Endothelial cell (in vitro differentiated cells): ENCODE measurements at regions not wholly inside any gene's neighbourhood (a gene's known extent, or its start where the extent isn't known, plus 50 kb on each side); places are given as distances from the start of the nearest gene placed in this dataset.
A peak's percentile ranks its signal among the peaks of the same experiment; 100 is the strongest.

Source experiments
- DNase-seq: peaks from one replicate; pipeline ENCODE4 v3.0.0; 2021; ENCODE audit warnings: low spot score
- H3K27ac Mint-ChIP-seq: one replicate; pipeline ENCODE4 v1.8.0; 2021; ENCODE audit warnings: mixed read lengths, inconsistent platforms; ENCODE audit not compliant: unreplicated experiment
- H3K27me3 Mint-ChIP-seq: one replicate; pipeline ENCODE4 v1.8.0; 2021; ENCODE audit warnings: mild to moderate bottlenecking, moderate library complexity, mixed read lengths, inconsistent platforms; ENCODE audit not compliant: unreplicated experiment
- H3K36me3 Mint-ChIP-seq: one replicate; pipeline ENCODE4 v1.8.0; 2021; ENCODE audit warnings: mild to moderate bottlenecking, low read depth, mixed read lengths, inconsistent platforms; ENCODE audit not compliant: unreplicated experiment
- H3K4me1 Mint-ChIP-seq: one replicate; pipeline ENCODE4 v1.8.0; 2021; ENCODE audit warnings: mild to moderate bottlenecking, mixed read lengths, inconsistent platforms; ENCODE audit not compliant: unreplicated experiment
- H3K4me3 Mint-ChIP-seq: one replicate; pipeline ENCODE4 v1.8.0; 2021; ENCODE audit warnings: mild to moderate bottlenecking, mixed read lengths, inconsistent platforms; ENCODE audit not compliant: unreplicated experiment
- H3K9me3 Mint-ChIP-seq: one replicate; pipeline ENCODE4 v1.8.0; 2021; ENCODE audit warnings: mixed read lengths, inconsistent platforms; ENCODE audit not compliant: unreplicated experiment
- TF ChIP-seq, protein P1 (sequence below): fragments of 200-600 bp; sonication (generic); IDR thresholded peaks from one replicate; pipeline ENCODE4 v1.5.0; 2021; ENCODE audit warnings: antibody characterized with exemption; ENCODE audit not compliant: unreplicated experiment

DNA sequence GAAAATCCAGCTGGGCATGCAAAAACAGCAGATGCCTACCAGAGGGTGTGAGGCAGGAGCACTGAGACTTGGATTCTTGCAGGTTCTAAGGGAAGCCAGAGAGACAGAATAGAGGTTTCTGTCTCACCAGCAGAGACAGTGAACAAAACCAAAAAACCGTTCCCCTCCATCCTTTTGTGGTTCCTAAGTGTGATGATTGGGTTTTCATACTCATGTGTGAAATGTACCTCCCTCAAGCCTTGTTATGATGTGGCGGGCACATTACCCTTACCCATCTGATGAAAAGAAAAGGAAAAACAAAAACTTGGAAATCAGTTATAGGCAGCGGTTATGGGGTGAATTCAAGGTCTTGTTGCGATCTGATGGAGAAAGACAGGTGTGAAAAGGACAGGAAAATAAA lies 172.6 kb upstream of the CDH13 start:
- peaks cover 1% of the 10 kb centered on the region for H3K27me3 Mint-ChIP-seq
- no peak for DNase-seq
- H3K36me3 Mint-ChIP-seq = no peaks in the 10 kb centered on the region
- TF ChIP-seq, protein P1, sequence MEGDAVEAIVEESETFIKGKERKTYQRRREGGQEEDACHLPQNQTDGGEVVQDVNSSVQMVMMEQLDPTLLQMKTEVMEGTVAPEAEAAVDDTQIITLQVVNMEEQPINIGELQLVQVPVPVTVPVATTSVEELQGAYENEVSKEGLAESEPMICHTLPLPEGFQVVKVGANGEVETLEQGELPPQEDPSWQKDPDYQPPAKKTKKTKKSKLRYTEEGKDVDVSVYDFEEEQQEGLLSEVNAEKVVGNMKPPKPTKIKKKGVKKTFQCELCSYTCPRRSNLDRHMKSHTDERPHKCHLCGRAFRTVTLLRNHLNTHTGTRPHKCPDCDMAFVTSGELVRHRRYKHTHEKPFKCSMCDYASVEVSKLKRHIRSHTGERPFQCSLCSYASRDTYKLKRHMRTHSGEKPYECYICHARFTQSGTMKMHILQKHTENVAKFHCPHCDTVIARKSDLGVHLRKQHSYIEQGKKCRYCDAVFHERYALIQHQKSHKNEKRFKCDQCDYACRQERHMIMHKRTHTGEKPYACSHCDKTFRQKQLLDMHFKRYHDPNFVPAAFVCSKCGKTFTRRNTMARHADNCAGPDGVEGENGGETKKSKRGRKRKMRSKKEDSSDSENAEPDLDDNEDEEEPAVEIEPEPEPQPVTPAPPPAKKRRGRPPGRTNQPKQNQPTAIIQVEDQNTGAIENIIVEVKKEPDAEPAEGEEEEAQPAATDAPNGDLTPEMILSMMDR = no peak
- no peaks in the 10 kb centered on the region for H3K9me3 Mint-ChIP-seq
- no peak overlapping the region for H3K27ac Mint-ChIP-seq
- peaks cover 4% of the 10 kb centered on the region for H3K4me1 Mint-ChIP-seq
- H3K4me3 Mint-ChIP-seq = no peak overlapping the region

DNA sequence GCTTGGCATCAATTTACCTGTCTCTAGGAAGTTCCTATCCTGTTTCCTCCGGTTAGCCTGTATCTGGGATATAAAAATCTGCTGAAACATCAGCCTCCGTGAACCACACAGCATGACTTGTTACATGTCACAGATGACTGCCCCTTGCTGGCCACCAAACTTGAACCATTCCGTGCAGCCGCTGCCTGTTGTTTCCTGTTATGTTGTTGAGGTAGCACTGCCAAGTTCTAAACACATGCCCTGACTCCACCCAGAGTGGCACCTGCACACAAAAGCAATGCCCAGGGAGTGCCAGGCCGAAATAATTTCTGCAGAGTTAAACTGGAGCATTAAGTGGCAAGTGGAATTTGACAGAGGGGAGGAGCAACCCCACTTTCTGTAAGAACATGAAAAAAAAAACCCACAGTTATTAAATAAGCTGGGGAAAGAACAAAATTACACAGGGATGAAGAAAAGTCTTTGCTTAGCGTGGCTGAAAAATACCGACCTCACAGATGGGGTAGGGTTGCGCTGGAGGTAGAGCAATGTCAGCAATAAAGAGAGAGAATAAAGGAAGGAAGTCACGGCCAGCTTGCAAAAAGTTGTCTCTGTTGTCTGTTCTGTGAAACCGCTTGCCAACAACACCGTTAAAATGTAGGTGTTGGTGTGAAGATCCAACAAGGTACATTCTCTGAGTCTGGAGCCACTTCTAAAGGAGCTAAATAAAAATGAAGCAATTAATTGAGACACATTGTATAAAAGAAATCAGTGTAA lies 174.6 kb upstream of the CDH13 start:
- DNase-seq = no peak
- Mint-ChIP-seq H3K36me3 (no peaks in the 10 kb centered on the region), H3K27ac (no peak overlapping the region), H3K27me3 (peaks cover 3% of the 10 kb centered on the region), H3K4me3 (no peak overlapping the region), H3K9me3 (no peaks in the 10 kb centered on the region), H3K4me1 (peaks cover 4% of the 10 kb centered on the region)
- TF ChIP-seq, protein P1 = no peak

DNA sequence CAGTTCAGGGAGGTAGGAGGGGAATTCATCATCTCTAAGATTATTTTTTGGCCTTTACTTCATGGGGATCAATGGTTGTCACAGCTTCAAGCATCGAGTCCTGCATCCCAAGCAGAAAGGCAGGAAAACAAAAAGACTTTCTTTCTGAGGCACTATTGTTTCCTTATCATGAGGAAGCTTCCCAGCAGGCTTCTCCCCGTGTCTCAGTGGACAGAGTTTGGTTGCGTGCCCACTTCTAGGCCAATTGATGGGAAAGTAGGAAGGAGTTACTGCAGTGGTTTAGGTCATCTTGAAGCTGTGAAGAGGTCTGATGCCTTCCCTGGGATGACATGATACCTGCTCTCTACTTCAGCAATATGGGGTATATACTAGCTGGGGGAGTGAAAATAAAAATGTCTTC lies 175.3 kb upstream of the CDH13 start:
- peaks cover 3% of the 10 kb centered on the region for H3K27me3 Mint-ChIP-seq
- H3K9me3 Mint-ChIP-seq = no peaks in the 10 kb centered on the region
- no peak overlapping the region for H3K27ac Mint-ChIP-seq
- DNase-seq = no peak
- H3K4me3 Mint-ChIP-seq = no peak overlapping the region
- H3K36me3 Mint-ChIP-seq = no peaks in the 10 kb centered on the region
- TF ChIP-seq, protein P1 = no peak
- peaks cover 2% of the 10 kb centered on the region for H3K4me1 Mint-ChIP-seq

DNA sequence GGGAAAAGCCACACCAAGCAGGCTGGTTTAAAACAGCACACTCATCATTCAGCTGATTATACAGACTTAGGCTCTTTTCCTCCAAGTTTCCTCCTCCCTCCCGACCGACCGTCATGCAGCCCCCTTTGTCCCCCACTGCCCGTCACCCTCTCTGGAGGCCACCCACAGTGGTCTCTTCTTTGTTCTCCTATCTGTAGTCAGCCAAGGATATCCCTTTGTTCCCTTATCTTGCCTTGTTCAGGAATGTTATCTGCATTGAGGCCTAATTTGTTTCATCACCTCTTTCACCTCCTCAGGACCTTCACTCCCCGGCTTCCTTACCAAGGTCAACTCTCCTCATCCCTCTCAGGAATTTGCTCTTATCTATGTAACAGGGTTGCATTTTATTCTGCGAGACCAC lies 186.4 kb upstream of the CDH13 start:
- TF ChIP-seq, protein P1 = no peak
- DNase-seq = no peak
- peaks cover 11% of the 10 kb centered on the region for H3K4me1 Mint-ChIP-seq
- no peaks in the 10 kb centered on the region for H3K9me3 Mint-ChIP-seq
- H3K27ac Mint-ChIP-seq = no peak overlapping the region
- H3K36me3 Mint-ChIP-seq = no peaks in the 10 kb centered on the region
- no peak overlapping the region for H3K4me3 Mint-ChIP-seq
- H3K27me3 Mint-ChIP-seq = no peaks in the 10 kb centered on the region

DNA sequence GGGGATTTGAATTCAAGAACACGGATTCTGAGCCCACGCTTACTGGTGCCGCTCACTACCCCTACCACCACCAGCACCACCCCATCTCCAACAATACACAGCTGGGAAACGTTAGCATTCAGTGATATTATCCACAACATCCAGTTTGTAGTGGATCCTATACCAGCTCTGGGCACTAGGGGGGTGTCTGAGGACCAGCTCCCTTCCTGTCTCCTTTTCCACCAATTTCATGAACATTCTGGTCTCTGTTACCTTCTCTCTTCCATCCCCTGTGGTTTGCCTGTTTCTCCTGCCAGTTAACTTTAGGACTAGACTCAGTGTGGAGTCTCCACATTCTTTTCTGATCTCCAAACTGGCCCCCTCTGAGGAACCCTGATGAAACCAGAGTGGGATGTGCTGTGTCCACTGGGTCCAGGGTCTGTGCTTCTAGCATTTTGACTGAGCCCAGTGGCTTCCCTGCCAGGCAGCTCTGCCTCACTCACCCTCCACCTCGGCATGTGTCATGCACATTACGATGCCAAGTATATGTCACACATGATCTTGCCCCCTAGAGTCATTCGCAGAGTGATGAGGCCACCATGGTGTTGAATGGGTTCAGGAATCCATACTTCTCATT lies 187.0 kb upstream of the CDH13 start:
- Mint-ChIP-seq H3K4me1 (peaks cover 11% of the 10 kb centered on the region), H3K27ac (no peak overlapping the region), H3K36me3 (no peaks in the 10 kb centered on the region), H3K4me3 (no peak overlapping the region), H3K27me3 (no peaks in the 10 kb centered on the region), H3K9me3 (no peaks in the 10 kb centered on the region)
- DNase-seq = peak; percentile 30
- TF ChIP-seq, protein P1 = peak; percentile 65
